BE2C (cell line): ENCODE measurements at regions not wholly inside any gene's neighbourhood (a gene's known extent, or its start where the extent isn't known, plus 50 kb on each side); places are given as distances from the start of the nearest gene placed in this dataset.

Experiments
- DNase-seq: peaks from one replicate; pipeline ENCODE4 v3.0.0-alpha.2; 2020
- H3K27me3 ChIP-seq: fragments of 250-450 bp; sonication (Bioruptor Pico); 2 replicates; pipeline ENCODE4 v1.5.1; 2020; ENCODE audit warnings: mild to moderate bottlenecking
- H3K36me3 ChIP-seq: fragments of 250-450 bp; sonication (Bioruptor Pico); 2 replicates; pipeline ENCODE4 v1.5.1; 2020; ENCODE audit warnings: mild to moderate bottlenecking
- H3K4me1 ChIP-seq: fragments of 250-450 bp; sonication (Bioruptor Pico); 2 replicates; pipeline ENCODE4 v1.5.1; 2020
- H3K4me3 ChIP-seq: 2 replicates; pipeline ENCODE4 v1.5.1; 2011; ENCODE audit warnings: low read depth, low read length
- H3K9me3 ChIP-seq: fragments of 250-450 bp; sonication (Bioruptor Pico); 2 replicates; pipeline ENCODE4 v1.5.1; 2020
- CTCF ChIP-seq: IDR thresholded peaks from 2 replicates; pipeline ENCODE4 v1.5.1; 2012; ENCODE audit warnings: mild to moderate bottlenecking, low read depth, low read length

DNA sequence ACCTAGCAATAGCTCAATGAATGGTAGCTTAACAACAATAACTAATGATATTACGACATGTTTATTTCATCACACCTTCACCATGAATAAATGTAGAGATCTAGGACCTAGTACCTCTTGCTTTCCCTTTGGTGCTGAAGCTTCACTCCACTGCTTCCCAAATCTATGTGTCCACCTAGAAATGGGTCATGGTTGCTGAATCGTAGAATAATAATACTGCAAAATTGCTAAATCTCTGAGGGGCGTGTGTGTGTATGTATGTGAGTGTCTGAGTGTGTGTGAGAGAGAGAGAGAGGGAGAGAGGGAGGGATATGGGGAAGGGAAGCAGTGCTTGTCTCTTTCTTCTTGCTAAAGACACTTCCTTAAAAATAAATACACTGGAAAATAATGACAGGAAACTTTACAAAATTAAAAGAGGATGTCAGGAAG is 109.3 kb upstream of the BMP2K start:
- no peak for DNase-seq
- Histone ChIP-seq H3K36me3 (no peaks in the 10 kb centered on the region), H3K4me3 (no peak overlapping the region), H3K27me3 (no peaks in the 10 kb centered on the region), H3K4me1 (no peaks in the 10 kb centered on the region), H3K9me3 (no peaks in the 10 kb centered on the region)
- no peak for TF ChIP-seq CTCF

DNA sequence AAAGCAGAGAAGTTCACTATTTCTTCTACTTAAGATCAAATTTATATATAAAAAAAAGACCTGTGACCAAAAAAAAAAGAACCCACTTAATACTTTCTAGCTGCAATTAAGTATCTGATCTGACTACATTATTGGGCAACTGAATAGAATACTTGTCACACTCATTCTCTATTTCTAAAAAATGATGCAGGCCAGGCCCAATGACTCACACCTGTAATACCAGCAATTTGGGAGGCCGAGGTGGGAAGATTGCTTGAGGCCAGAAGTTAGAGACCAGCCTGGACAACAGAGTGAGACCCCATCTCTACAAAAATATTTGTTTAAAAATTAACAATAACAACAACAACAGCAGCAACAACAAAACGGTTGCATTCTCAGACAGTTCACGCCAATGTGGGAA is 108.8 kb upstream of the BMP2K start:
- Histone ChIP-seq H3K27me3 (no peaks in the 10 kb centered on the region), H3K4me3 (no peak overlapping the region), H3K9me3 (no peaks in the 10 kb centered on the region), H3K4me1 (no peaks in the 10 kb centered on the region), H3K36me3 (no peaks in the 10 kb centered on the region)
- no peak for DNase-seq
- TF ChIP-seq CTCF, result no peak

- no peak overlapping the region for H3K4me3 ChIP-seq
- DNase-seq, result no peak
- H3K36me3 ChIP-seq, result no peaks in the 10 kb centered on the region
- no peak for TF ChIP-seq CTCF
- H3K27me3 ChIP-seq, result no peaks in the 10 kb centered on the region
- H3K4me1 ChIP-seq, result no peaks in the 10 kb centered on the region
- no peaks in the 10 kb centered on the region for H3K9me3 ChIP-seq
These were observed 108.4 kb upstream of the BMP2K start for GRCh38 chr4:78667764-78668163.

DNA sequence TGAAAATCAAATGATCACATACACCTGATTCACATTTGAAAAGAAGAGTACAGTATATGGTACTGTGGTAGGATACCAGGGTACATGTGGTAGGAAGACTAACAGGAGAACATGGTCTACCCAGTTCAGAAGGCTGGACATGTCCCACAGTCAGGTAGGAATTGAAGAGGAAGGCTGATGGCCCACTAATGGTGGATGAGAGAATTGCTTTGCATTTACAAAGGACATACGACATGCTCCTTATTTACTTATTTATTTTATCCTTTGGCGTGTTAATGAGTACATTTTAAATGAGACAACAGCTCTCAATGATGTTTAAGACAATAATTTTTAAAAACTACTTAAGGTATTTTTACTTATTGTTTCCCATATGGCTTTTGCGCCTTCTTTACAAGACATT is 106.7 kb upstream of the BMP2K start:
- Histone ChIP-seq H3K4me1 (no peaks in the 10 kb centered on the region), H3K27me3 (no peaks in the 10 kb centered on the region), H3K9me3 (no peaks in the 10 kb centered on the region), H3K36me3 (no peaks in the 10 kb centered on the region), H3K4me3 (no peak overlapping the region)
- no peak for DNase-seq
- TF ChIP-seq CTCF, result peak; percentile 53

GRCh38 chr4:78671903-78672815 is 104.0 kb upstream of the BMP2K start:
- Histone ChIP-seq H3K4me1 (no peaks in the 10 kb centered on the region), H3K36me3 (no peaks in the 10 kb centered on the region), H3K4me3 (no peak overlapping the region), H3K9me3 (no peaks in the 10 kb centered on the region), H3K27me3 (no peaks in the 10 kb centered on the region)
- no peak for TF ChIP-seq CTCF
- no peak for DNase-seq

GRCh38 chr4:78673337-78673736 is 102.8 kb upstream of the BMP2K start:
- no peaks in the 10 kb centered on the region for H3K27me3 ChIP-seq
- no peaks in the 10 kb centered on the region for H3K4me1 ChIP-seq
- no peak for TF ChIP-seq CTCF
- no peak for DNase-seq
- H3K4me3 ChIP-seq, result no peak overlapping the region
- no peaks in the 10 kb centered on the region for H3K9me3 ChIP-seq
- no peaks in the 10 kb centered on the region for H3K36me3 ChIP-seq
